ENCODE measurements at regions not wholly inside any gene's neighbourhood (a gene's known extent, or its start where the extent isn't known, plus 50 kb on each side); places are given as distances from the start of the nearest gene placed in this dataset.
"Not testable (repeated sequence)": the region's sequence is repeated elsewhere in the genome, so short reads cannot be mapped to it uniquely, and the experiment has no call there.

- no peak for TF ChIP-seq CTCF (IDR thresholded peaks at IDR 0.05; ENCODE audit: low read depth, low read length)
- DNase-seq (ENCODE audit: low read depth in 1 of 2, low spot score in 1 of 2): no peak
- Histone ChIP-seq H3K36me3 (no peaks in the 10 kb centered on the region), H3K27ac (no peak overlapping the region), H3K27me3 (no peaks in the 10 kb centered on the region), H3K4me3 (no peak overlapping the region), H3K4me1 (ENCODE audit: low read depth) (peaks cover 4% of the 10 kb centered on the region), H3K9me3 (ENCODE audit: low read depth) (no peaks in the 10 kb centered on the region)
Observed at GRCh38 chr20:22052025-22052650, 346.7 kb downstream of the PAX1 start.

GRCh38 chr20:22045956-22046507 is 340.6 kb downstream of the PAX1 start:
- not testable (repeated sequence) for H3K36me3 ChIP-seq; H3K27ac ChIP-seq; H3K4me1 ChIP-seq (ENCODE audit: low read depth); H3K9me3 ChIP-seq (ENCODE audit: low read depth); H3K27me3 ChIP-seq; H3K4me3 ChIP-seq; DNase-seq (ENCODE audit: low read depth in 1 of 2, low spot score in 1 of 2)

GRCh38 chr20:22027423-22027822 is 322.0 kb downstream of the PAX1 start:
- TF ChIP-seq CTCF (IDR thresholded peaks at IDR 0.05; ENCODE audit: low read depth, low read length): no peak
- DNase-seq (ENCODE audit: low read depth in 1 of 2, low spot score in 1 of 2): no peak
- no peaks in the 10 kb centered on the region for H3K4me1 ChIP-seq (ENCODE audit: low read depth)

GRCh38 chr20:22020201-22020600 is 314.7 kb downstream of the PAX1 start:
- Histone ChIP-seq H3K36me3 (no peaks in the 10 kb centered on the region), H3K4me3 (no peak overlapping the region), H3K27ac (no peak overlapping the region), H3K4me1 (ENCODE audit: low read depth) (no peaks in the 10 kb centered on the region), H3K27me3 (no peaks in the 10 kb centered on the region), H3K9me3 (ENCODE audit: low read depth) (no peaks in the 10 kb centered on the region)
- no peak for TF ChIP-seq CTCF (IDR thresholded peaks at IDR 0.05; ENCODE audit: low read depth, low read length)
- no peak for DNase-seq (ENCODE audit: low read depth in 1 of 2, low spot score in 1 of 2)

More at GRCh38 chr20:22027423-22027822, 322.0 kb downstream of the PAX1 start:
- no peak overlapping the region for H3K27ac ChIP-seq
- no peaks in the 10 kb centered on the region for H3K27me3 ChIP-seq
- no peaks in the 10 kb centered on the region for H3K9me3 ChIP-seq (ENCODE audit: low read depth)
- no peaks in the 10 kb centered on the region for H3K36me3 ChIP-seq
- H3K4me3 ChIP-seq: no peak overlapping the region

- Histone ChIP-seq H3K4me3 (no peak overlapping the region), H3K27ac (no peak overlapping the region), H3K9me3 (ENCODE audit: low read depth) (no peaks in the 10 kb centered on the region), H3K4me1 (ENCODE audit: low read depth) (no peaks in the 10 kb centered on the region), H3K36me3 (no peaks in the 10 kb centered on the region), H3K27me3 (no peaks in the 10 kb centered on the region)
- no peak for DNase-seq (ENCODE audit: low read depth in 1 of 2, low spot score in 1 of 2)
- TF ChIP-seq CTCF (IDR thresholded peaks at IDR 0.05; ENCODE audit: low read depth, low read length): no peak
Observed at GRCh38 chr20:22008456-22008855, 303.0 kb downstream of the PAX1 start.

GRCh38 chr20:22006306-22006705 is 300.8 kb downstream of the PAX1 start:
- Histone ChIP-seq H3K9me3 (ENCODE audit: low read depth) (no peaks in the 10 kb centered on the region), H3K27me3 (no peaks in the 10 kb centered on the region), H3K36me3 (no peaks in the 10 kb centered on the region), H3K4me1 (ENCODE audit: low read depth) (no peaks in the 10 kb centered on the region), H3K27ac (no peak overlapping the region), H3K4me3 (no peak overlapping the region)
- no peak for TF ChIP-seq CTCF (IDR thresholded peaks at IDR 0.05; ENCODE audit: low read depth, low read length)
- DNase-seq (ENCODE audit: low read depth in 1 of 2, low spot score in 1 of 2): no peak
